ENCODE measurements at regions not wholly inside any gene's neighbourhood (a gene's known extent, or its start where the extent isn't known, plus 50 kb on each side); places are given as distances from the start of the nearest gene placed in this dataset.

DNA sequence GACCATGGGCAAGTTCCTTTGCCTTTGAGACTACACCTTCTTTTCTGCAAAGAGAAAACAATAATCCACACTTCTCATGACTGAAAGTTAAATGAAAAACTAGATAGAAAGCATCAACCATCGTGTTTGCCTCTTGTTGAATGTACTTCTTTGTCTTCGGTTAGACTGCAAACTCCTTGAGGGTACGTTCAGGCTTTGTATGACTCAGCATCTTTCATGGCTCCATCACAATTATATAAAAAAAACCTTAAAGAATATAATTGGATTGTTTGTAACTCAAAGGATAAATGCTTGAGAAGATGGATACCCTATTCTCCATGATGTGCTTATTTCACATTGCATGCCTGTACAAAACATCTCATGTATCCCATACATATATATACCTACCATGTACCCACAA is 439.2 kb downstream of the MAFB start:
- H3K4me1 ChIP-seq (ENCODE audit: insufficient read depth): no peaks in the 10 kb centered on the region
- WGBS, 3 donors: 86 to 91% (median 90%) methylated on average over 3 of the region's 3 CpGs
- H3K36me3 ChIP-seq: no peaks in the 10 kb centered on the region
- no peaks in the 10 kb centered on the region for H3K9me3 ChIP-seq
- no peak overlapping the region for H3K27ac ChIP-seq
- DNase-seq: no peak
- H3K27me3 ChIP-seq: no peaks in the 10 kb centered on the region
- no peak overlapping the region for H3K4me3 ChIP-seq
- intact Hi-C loops (cut with DNase I): no loop called here
- TF ChIP-seq EP300 (IDR thresholded peaks at IDR 0.05) (no peak), POLR2A (IDR thresholded peaks at IDR 0.05) (no peak)
- TF ChIP-seq, protein P1, sequence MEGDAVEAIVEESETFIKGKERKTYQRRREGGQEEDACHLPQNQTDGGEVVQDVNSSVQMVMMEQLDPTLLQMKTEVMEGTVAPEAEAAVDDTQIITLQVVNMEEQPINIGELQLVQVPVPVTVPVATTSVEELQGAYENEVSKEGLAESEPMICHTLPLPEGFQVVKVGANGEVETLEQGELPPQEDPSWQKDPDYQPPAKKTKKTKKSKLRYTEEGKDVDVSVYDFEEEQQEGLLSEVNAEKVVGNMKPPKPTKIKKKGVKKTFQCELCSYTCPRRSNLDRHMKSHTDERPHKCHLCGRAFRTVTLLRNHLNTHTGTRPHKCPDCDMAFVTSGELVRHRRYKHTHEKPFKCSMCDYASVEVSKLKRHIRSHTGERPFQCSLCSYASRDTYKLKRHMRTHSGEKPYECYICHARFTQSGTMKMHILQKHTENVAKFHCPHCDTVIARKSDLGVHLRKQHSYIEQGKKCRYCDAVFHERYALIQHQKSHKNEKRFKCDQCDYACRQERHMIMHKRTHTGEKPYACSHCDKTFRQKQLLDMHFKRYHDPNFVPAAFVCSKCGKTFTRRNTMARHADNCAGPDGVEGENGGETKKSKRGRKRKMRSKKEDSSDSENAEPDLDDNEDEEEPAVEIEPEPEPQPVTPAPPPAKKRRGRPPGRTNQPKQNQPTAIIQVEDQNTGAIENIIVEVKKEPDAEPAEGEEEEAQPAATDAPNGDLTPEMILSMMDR (IDR thresholded peaks at IDR 0.05): no peak

DNA sequence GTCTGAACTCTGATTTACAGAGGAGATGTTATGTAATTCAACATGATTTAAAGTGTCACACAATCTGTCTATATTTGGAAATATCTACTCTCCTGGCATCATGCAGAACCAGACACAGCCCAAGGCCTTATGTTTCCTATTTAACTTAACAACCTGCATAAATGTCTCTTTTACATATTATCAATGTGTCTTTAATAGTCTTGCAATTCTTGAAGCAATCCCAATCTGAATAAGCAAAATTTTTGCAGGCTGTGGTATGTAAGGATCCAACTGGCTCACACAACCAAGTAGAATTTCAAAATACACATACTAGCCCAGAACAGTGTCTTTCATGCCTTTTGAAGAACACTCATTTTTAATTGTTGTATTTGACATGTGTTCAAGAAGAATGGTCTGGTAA is 443.2 kb downstream of the MAFB start:
- H3K9me3 ChIP-seq: no peaks in the 10 kb centered on the region
- no peak overlapping the region for H3K4me3 ChIP-seq
- no peak for DNase-seq
- H3K27ac ChIP-seq: no peak overlapping the region
- H3K4me1 ChIP-seq (ENCODE audit: insufficient read depth): no peaks in the 10 kb centered on the region
- intact Hi-C loops (cut with DNase I): no loop called here
- no peaks in the 10 kb centered on the region for H3K27me3 ChIP-seq
- no peaks in the 10 kb centered on the region for H3K36me3 ChIP-seq
- TF ChIP-seq, protein P1 (IDR thresholded peaks at IDR 0.05): no peak
- TF ChIP-seq POLR2A (IDR thresholded peaks at IDR 0.05) (no peak), EP300 (IDR thresholded peaks at IDR 0.05) (no peak)

DNA sequence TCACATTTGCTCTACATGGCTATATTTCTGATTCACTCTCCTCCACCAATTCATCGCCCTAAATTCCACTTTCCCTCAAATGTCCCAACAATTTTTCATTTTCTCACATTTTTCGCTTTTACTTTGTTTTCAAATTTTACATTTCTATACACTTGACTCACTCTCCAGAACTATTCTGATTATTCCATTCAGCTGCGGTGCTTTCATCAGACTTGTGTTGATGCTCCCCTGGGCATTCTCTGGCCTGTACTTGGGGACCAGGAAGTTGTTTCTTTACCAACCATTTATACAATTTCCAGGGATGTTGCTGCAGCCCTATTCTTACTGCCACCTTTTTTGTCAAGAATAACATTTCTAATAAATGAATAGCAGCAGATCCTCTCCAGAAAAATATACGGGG is 444.8 kb downstream of the MAFB start:
- no peak for DNase-seq
- Histone ChIP-seq H3K4me3 (no peak overlapping the region), H3K36me3 (no peaks in the 10 kb centered on the region), H3K9me3 (no peaks in the 10 kb centered on the region), H3K27ac (no peak overlapping the region), H3K4me1 (ENCODE audit: insufficient read depth) (no peaks in the 10 kb centered on the region), H3K27me3 (no peaks in the 10 kb centered on the region)
- TF ChIP-seq, protein P1 (IDR thresholded peaks at IDR 0.05): no peak
- TF ChIP-seq POLR2A (IDR thresholded peaks at IDR 0.05): no peak
- TF ChIP-seq EP300 (IDR thresholded peaks at IDR 0.05): no peak
- intact Hi-C loops (cut with DNase I): no loop called here
- WGBS, 3 donors: 91 to 92% (median 92%) methylated on average over 4 of the region's 4 CpGs

DNA sequence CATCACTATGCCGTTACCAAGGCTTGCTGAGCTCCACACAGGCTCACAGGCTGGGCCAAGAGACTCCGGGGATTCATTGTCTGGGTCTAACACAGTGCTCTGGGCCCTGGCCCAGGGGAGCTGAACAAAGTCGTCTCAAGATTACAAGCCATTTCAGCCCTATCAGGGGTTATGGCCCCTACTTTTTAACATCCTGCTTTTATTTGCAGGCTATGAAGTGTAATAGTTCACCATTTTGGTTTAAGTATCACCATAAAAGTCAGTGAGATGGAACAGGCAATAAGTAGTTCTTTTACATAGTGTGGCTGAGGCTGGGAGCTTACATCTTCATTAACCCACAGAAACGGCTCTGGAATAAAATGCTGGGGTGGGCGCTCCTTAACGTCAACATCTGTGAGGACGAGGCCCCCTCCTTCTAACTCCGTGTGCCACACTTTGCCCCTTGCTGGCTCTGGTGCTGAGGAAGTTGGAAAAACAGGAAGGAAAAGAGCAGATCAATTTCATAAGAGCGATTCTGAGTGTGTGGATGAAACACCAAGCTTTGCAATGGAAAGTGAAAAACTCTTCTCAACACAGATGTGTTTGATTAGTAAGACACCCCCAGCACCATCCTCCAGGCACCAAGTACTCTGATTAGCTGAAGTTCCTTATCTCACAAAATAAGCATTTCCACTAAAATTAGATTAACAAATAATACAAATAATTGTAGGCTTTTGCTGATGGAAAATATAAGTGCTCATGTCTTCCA is 447.3 kb downstream of the MAFB start:
- Histone ChIP-seq H3K4me1 (ENCODE audit: insufficient read depth) (no peaks in the 10 kb centered on the region), H3K4me3 (no peak overlapping the region), H3K27me3 (no peaks in the 10 kb centered on the region), H3K36me3 (no peaks in the 10 kb centered on the region), H3K9me3 (no peaks in the 10 kb centered on the region), H3K27ac (no peak overlapping the region)
- intact Hi-C loops (cut with DNase I): no loop called here
- TF ChIP-seq, protein P1 (IDR thresholded peaks at IDR 0.05): no peak
- TF ChIP-seq POLR2A (IDR thresholded peaks at IDR 0.05) (no peak), EP300 (IDR thresholded peaks at IDR 0.05) (no peak)
- 59 to 66% (median 62%) methylated on average over 9 of the region's 9 CpGs for WGBS, 3 donors
- no peak for DNase-seq

Data from ovary (tissue), 7 donors.